ENCODE measurements at regions not wholly inside any gene's neighbourhood (a gene's known extent, or its start where the extent isn't known, plus 50 kb on each side); places are given as distances from the start of the nearest gene placed in this dataset.

DNA sequence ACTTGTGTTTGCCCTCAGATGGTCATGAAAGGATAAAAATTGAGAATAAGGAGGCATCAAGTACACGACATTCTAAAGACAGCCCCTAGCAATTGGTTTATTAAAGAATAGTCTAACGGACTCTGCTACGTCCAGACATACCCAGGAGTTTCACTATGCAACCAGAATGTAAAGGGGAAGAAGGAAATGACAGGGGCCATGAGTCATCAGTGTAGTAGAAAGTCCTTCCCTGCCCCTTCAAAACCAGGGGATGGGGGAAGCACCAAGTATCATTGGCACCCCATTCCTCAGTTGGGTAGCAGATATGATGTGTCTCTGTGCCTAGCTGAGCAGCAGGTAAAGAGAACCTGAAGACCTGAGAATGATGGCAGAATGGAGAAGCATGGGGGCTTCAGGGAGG is 367.4 kb downstream of the IL20RB start:
- no peak for DNase-seq (ENCODE audit: low spot score)
- 7% methylated on average over 3 of the region's 3 CpGs for WGBS (ENCODE audit: low lambda C conversion rate)
- TF ChIP-seq KAT2B (IDR thresholded peaks at IDR 0.05; ENCODE audit: borderline replicate concordance, low read depth, low read length) (no peak), RXRA (CRISPR knock-in tag; IDR thresholded peaks at IDR 0.05) (no peak), CREB1 (IDR thresholded peaks at IDR 0.05) (no peak), CREB1 (CRISPR knock-in tag; IDR thresholded peaks at IDR 0.05) (no peak), PCBP2 (optimal IDR thresholded peaks at IDR 0.05; ENCODE audit: low read depth, low read length, poor library complexity, severe bottlenecking) (no peak), SRSF1 (optimal IDR thresholded peaks at IDR 0.05; ENCODE audit: low read depth, low read length) (no peak), ZNF7 (CRISPR knock-in tag; IDR thresholded peaks at IDR 0.05) (no peak), CHCHD3 (CRISPR knock-in tag; IDR thresholded peaks at IDR 0.05) (no peak), ZNF224 (CRISPR knock-in tag; IDR thresholded peaks at IDR 0.05) (no peak), CHD2 (IDR thresholded peaks at IDR 0.05; ENCODE audit: low read depth, low read length) (no peak)
- no peak for ATAC-seq
- H3K79me2 ChIP-seq (ENCODE audit: insufficient read depth, low read length) = no peaks in the 10 kb centered on the region
- BruUV-seq (replicated peaks) = no TSS peak
- ChIA-PET CTCF (ENCODE audit: low intra/inter-chr PET ratio, low total read pairs) (no interaction called here), POLR2A (no interaction called here)
- H3K27ac ChIP-seq (ENCODE audit: extremely low read length, insufficient read depth, low read length) = no peak overlapping the region
- in situ Hi-C loops (cut with HindIII; ENCODE audit: extremely low pct_ligation_motif_present, low pct_unique_long_range_greater_than_20kb) (no loop called here), intact Hi-C loops (cut with micrococcal nuclease; ENCODE audit: unreplicated experiment) (no loop called here)
- H3K27me3 ChIP-seq (ENCODE audit: control insufficient read depth in 1 of 2, insufficient read depth in 2 of 2, low read length in 2 of 2) = no peaks in the 10 kb centered on the region
- no peaks in the 10 kb centered on the region for H3K36me3 ChIP-seq (replicated peaks in 1 of 2; ENCODE audit: control insufficient read depth in 1 of 2, insufficient read depth in 2 of 2, low read length in 2 of 2)
- no peak overlapping the region for H3K9ac ChIP-seq (ENCODE audit: insufficient read depth, low read depth, low read length)
- H3K4me1 ChIP-seq (ENCODE audit: insufficient read depth, low read length) = no peaks in the 10 kb centered on the region
- no peak overlapping the region for H3K4me2 ChIP-seq (ENCODE audit: low read depth, low read length)
- H3K4me3 ChIP-seq (replicated peaks in 1 of 3; ENCODE audit: insufficient read depth in 1 of 3, low read depth in 2 of 3, low read length in 3 of 3) = no peak overlapping the region
- H2AFZ ChIP-seq (ENCODE audit: low read length) = no peak overlapping the region
- no peak for FAIRE-seq
- H3K9me3 ChIP-seq (ENCODE audit: low read length) = no peaks in the 10 kb centered on the region
- H4K20me1 ChIP-seq (ENCODE audit: insufficient read depth, low read length) = no peaks in the 10 kb centered on the region

GRCh38 chr3:137325934-137326333 is 368.2 kb downstream of the IL20RB start:
- POLR2A ChIA-PET = no interaction called here
- no peaks in the 10 kb centered on the region for H3K79me2 ChIP-seq (ENCODE audit: insufficient read depth, low read length)
- WGBS (ENCODE audit: low lambda C conversion rate) = 0% methylated on average over 3 of the region's 3 CpGs
- in situ Hi-C loops (cut with HindIII; ENCODE audit: extremely low pct_ligation_motif_present, low pct_unique_long_range_greater_than_20kb) (no loop called here), intact Hi-C loops (cut with micrococcal nuclease; ENCODE audit: unreplicated experiment) (no loop called here)
- no peak overlapping the region for H3K27ac ChIP-seq (ENCODE audit: extremely low read length, insufficient read depth, low read length)
- no peaks in the 10 kb centered on the region for H3K36me3 ChIP-seq (replicated peaks in 1 of 2; ENCODE audit: control insufficient read depth in 1 of 2, insufficient read depth in 2 of 2, low read length in 2 of 2)
- no peak overlapping the region for H3K4me3 ChIP-seq (replicated peaks in 1 of 3; ENCODE audit: insufficient read depth in 1 of 3, low read depth in 2 of 3, low read length in 3 of 3)
- no peak for TF ChIP-seq CEBPZ (IDR thresholded peaks at IDR 0.05; ENCODE audit: low read length)
- CTCF ChIA-PET (ENCODE audit: low intra/inter-chr PET ratio, low total read pairs) = no interaction called here
- H3K27me3 ChIP-seq (ENCODE audit: control insufficient read depth in 1 of 2, insufficient read depth in 2 of 2, low read length in 2 of 2) = no peaks in the 10 kb centered on the region
- ATAC-seq (no peak), FAIRE-seq (no peak), DNase-seq (ENCODE audit: low spot score) (no peak)
- H3K9ac ChIP-seq (ENCODE audit: insufficient read depth, low read depth, low read length) = no peak overlapping the region
- H4K20me1 ChIP-seq (ENCODE audit: insufficient read depth, low read length) = no peaks in the 10 kb centered on the region
- H3K4me2 ChIP-seq (ENCODE audit: low read depth, low read length) = no peak overlapping the region
- no peaks in the 10 kb centered on the region for H3K9me3 ChIP-seq (ENCODE audit: low read length)
- no peaks in the 10 kb centered on the region for H3K4me1 ChIP-seq (ENCODE audit: insufficient read depth, low read length)
- no TSS peak for BruUV-seq (replicated peaks)
- H2AFZ ChIP-seq (ENCODE audit: low read length) = no peak overlapping the region

All from HepG2 (cell line).